ENCODE measurements at regions not wholly inside any gene's neighbourhood (a gene's known extent, or its start where the extent isn't known, plus 50 kb on each side); places are given as distances from the start of the nearest gene placed in this dataset.

- peak in 1 of 4 donors; percentile 57 for TF ChIP-seq EP300 (IDR thresholded peaks at IDR 0.05)
- no peak for TF ChIP-seq POLR2A (IDR thresholded peaks at IDR 0.05)
- Histone ChIP-seq H3K27me3 (no peaks in the 10 kb centered on the region), H3K36me3 (no peaks in the 10 kb centered on the region), H3K9me3 (peaks cover 0 to 5% (median 0%) of the 10 kb centered on the region in 4 donors), H3K27ac (peak overlapping the region in 2 of 4 donors; percentile 24 to 70), H3K4me3 (no peak overlapping the region), H3K4me1 (peaks cover 0 to 7% (median 2%) of the 10 kb centered on the region in 4 donors)
- whole genome bisulfite sequencing, 2 donors, result 41 to 42% methylated on average over 4 of the region's 4 CpGs
- ATAC-seq (ENCODE audit: low FRiP score in 2 of 2) (no peak), DNase-seq (peak in 1 of 2 donors; percentile 30)
Measured at GRCh38 chr1:168867941-168868634, 139.1 kb upstream of the DPT start.

- ATAC-seq (ENCODE audit: low FRiP score in 2 of 2) (no peak), DNase-seq (no peak)
- H3K9me3 ChIP-seq, result no peaks in the 10 kb centered on the region
- no peak overlapping the region for H3K4me3 ChIP-seq
- TF ChIP-seq CTCF (IDR thresholded peaks at IDR 0.05), result no peak
- no peak for TF ChIP-seq POLR2A (IDR thresholded peaks at IDR 0.05)
- H3K4me1 ChIP-seq, result peaks cover 0 to 9% (median 0%) of the 10 kb centered on the region in 4 donors
- H3K27me3 ChIP-seq, result no peaks in the 10 kb centered on the region
- no peak overlapping the region for H3K27ac ChIP-seq
- no peaks in the 10 kb centered on the region for H3K36me3 ChIP-seq
- WGBS, 2 donors, result 87 to 95% methylated on average over 1 of the region's 1 CpG
Measured at GRCh38 chr1:168871531-168871930, 142.5 kb upstream of the DPT start.

- Histone ChIP-seq H3K36me3 (no peaks in the 10 kb centered on the region), H3K27ac (peak overlapping the region in 2 of 4 donors; percentile 14 to 58), H3K27me3 (no peaks in the 10 kb centered on the region), H3K4me3 (no peak overlapping the region), H3K9me3 (no peaks in the 10 kb centered on the region), H3K4me1 (peaks cover 5 to 17% (median 6%) of the 10 kb centered on the region in 4 donors)
- 71 to 95% methylated on average over 1 of the region's 1 CpG for WGBS, 2 donors
- no peak for TF ChIP-seq POLR2AphosphoS5 (IDR thresholded peaks at IDR 0.05)
- no peak for TF ChIP-seq EP300 (IDR thresholded peaks at IDR 0.05)
- DNase-seq, result peak in 1 of 2 donors; percentile 23
- ATAC-seq (ENCODE audit: low FRiP score in 2 of 2), result peak in 1 of 2 donors; percentile 66
Measured at GRCh38 chr1:168875831-168876230, 146.8 kb upstream of the DPT start.

GRCh38 chr1:168876830-168877229 is 147.8 kb upstream of the DPT start:
- peaks cover 5 to 24% (median 8%) of the 10 kb centered on the region in 4 donors for H3K4me1 ChIP-seq
- H3K36me3 ChIP-seq, result no peaks in the 10 kb centered on the region
- TF ChIP-seq CTCF (IDR thresholded peaks at IDR 0.05) (no peak), EP300 (IDR thresholded peaks at IDR 0.05) (no peak), POLR2A (IDR thresholded peaks at IDR 0.05) (no peak), POLR2AphosphoS5 (IDR thresholded peaks at IDR 0.05) (no peak)
- no peaks in the 10 kb centered on the region for H3K27me3 ChIP-seq
- ATAC-seq (ENCODE audit: low FRiP score in 2 of 2) (no peak), DNase-seq (no peak)
- H3K27ac ChIP-seq, result no peak overlapping the region
- WGBS, 2 donors, result 73 to 79% methylated on average over 1 of the region's 1 CpG
- no peak overlapping the region for H3K4me3 ChIP-seq
- H3K9me3 ChIP-seq, result no peaks in the 10 kb centered on the region

GRCh38 chr1:168879896-168880734 is 151.1 kb upstream of the DPT start:
- Histone ChIP-seq H3K4me1 (peaks cover 5 to 26% (median 10%) of the 10 kb centered on the region in 4 donors), H3K9me3 (no peaks in the 10 kb centered on the region), H3K27me3 (no peaks in the 10 kb centered on the region), H3K27ac (peak overlapping the region in 2 of 4 donors; percentile 52 to 79), H3K36me3 (no peaks in the 10 kb centered on the region), H3K4me3 (peak overlapping the region in 1 of 4 donors; percentile 25)
- ATAC-seq (ENCODE audit: low FRiP score in 2 of 2) (peak; percentile 37 to 82), DNase-seq (peak in 1 of 2 donors; percentile 34)
- TF ChIP-seq POLR2A (IDR thresholded peaks at IDR 0.05) (no peak), CTCF (IDR thresholded peaks at IDR 0.05) (no peak), POLR2AphosphoS5 (IDR thresholded peaks at IDR 0.05) (peak in 1 of 2 donors; percentile 13), EP300 (IDR thresholded peaks at IDR 0.05) (no peak)
- 32 to 37% methylated on average over 6 to 10 of the region's 10 CpGs for WGBS, 2 donors

Data from upper lobe of left lung (tissue), 6 donors.